ENCODE measurements at regions not wholly inside any gene's neighbourhood (a gene's known extent, or its start where the extent isn't known, plus 50 kb on each side); places are given as distances from the start of the nearest gene placed in this dataset.
A peak's percentile ranks its signal among the peaks of the same experiment; 100 is the strongest.

DNA sequence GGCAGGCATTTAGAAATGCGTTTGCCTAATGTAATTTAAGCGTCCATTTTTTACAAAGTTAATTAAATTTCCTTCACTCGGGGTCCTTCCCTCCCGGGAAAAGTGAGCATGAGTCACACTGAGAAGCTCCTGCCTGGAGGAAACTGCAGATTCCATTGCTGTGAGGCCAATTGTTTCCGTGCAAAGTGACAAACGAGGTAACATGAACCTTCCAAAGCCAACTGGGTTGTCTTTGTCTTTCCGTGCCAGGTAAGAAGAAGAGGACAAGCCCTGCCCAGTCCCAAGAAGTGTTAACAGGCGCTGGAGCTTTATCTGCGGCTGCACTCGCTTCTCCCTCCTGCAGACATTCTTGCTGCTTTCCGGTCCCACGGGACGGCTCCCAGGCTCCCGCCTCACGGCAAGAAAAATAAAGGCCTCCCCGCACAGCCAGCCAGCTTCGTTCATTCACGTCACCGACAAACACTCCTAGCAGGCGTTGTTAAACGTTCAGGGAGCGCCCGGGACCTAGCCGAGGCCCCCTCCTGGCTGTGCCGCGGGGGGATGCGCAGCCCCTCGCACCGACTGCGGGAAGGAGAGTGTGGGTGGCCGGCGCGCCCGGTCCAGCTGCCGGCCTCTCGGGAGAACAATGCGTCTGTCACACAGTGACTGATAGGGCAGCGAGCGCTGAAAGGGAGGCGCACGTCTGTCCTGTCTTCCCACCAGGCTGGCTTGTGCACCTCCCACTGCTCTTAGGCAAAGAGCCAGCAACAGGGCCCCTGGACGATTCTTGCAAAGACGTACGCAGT, 61.5 kb upstream of the HDDC2 start:
- peak overlapping the region; percentile 57 to 76 (median 68) for H3K27ac ChIP-seq (replicated peaks in 1 of 4)
- 0% methylated on average over 10 of the region's 44 CpGs for WGBS
- peaks cover 6 to 30% (median 23%) of the 10 kb centered on the region in 4 donors for H3K4me1 ChIP-seq
- no peaks in the 10 kb centered on the region for H3K36me3 ChIP-seq
- no peak for DNase-seq (ENCODE audit: extremely low spot score)
- TF ChIP-seq POLR2AphosphoS5 (IDR thresholded peaks at IDR 0.05), result peak; percentile 13 to 30
- TF ChIP-seq, protein P1, sequence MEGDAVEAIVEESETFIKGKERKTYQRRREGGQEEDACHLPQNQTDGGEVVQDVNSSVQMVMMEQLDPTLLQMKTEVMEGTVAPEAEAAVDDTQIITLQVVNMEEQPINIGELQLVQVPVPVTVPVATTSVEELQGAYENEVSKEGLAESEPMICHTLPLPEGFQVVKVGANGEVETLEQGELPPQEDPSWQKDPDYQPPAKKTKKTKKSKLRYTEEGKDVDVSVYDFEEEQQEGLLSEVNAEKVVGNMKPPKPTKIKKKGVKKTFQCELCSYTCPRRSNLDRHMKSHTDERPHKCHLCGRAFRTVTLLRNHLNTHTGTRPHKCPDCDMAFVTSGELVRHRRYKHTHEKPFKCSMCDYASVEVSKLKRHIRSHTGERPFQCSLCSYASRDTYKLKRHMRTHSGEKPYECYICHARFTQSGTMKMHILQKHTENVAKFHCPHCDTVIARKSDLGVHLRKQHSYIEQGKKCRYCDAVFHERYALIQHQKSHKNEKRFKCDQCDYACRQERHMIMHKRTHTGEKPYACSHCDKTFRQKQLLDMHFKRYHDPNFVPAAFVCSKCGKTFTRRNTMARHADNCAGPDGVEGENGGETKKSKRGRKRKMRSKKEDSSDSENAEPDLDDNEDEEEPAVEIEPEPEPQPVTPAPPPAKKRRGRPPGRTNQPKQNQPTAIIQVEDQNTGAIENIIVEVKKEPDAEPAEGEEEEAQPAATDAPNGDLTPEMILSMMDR (IDR thresholded peaks at IDR 0.05), result no peak
- H3K27me3 ChIP-seq, result peaks cover 0 to 12% (median 0%) of the 10 kb centered on the region in 4 donors
- intact Hi-C loops (cut with DNase I), result no loop called here
- no peaks in the 10 kb centered on the region for H3K9me3 ChIP-seq
- H3K4me3 ChIP-seq, result peak overlapping the region; percentile 52 to 58 (median 54)

DNA sequence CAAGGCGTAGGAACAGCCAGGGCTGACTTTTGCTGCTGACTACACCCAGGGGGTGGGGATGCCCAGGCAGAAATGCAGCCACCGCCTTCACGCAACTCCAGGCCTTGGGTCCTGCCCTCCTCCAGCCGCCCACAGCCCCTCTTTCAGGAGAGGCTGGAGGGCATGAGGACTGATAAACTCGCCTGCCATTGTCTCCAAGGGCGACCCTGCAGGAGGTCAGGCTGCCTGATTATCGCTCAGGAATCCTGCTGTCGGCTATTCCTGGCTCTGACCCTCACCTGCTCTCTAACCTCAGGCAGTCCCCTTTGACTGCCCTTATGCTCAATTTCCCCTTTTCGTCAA, 62.0 kb upstream of the HDDC2 start:
- Histone ChIP-seq H3K4me1 (peaks cover 6 to 34% (median 23%) of the 10 kb centered on the region in 4 donors), H3K27ac (replicated peaks in 1 of 4) (peak overlapping the region; percentile 57 to 76 (median 68)), H3K9me3 (no peaks in the 10 kb centered on the region), H3K4me3 (peak overlapping the region; percentile 52 to 58 (median 54)), H3K36me3 (no peaks in the 10 kb centered on the region), H3K27me3 (peaks cover 0 to 12% (median 0%) of the 10 kb centered on the region in 4 donors)
- TF ChIP-seq EP300 (IDR thresholded peaks at IDR 0.05), result no peak
- TF ChIP-seq POLR2A (IDR thresholded peaks at IDR 0.05; ENCODE audit: low read depth), result no peak
- no peak for TF ChIP-seq POLR2AphosphoS5 (IDR thresholded peaks at IDR 0.05)
- TF ChIP-seq, protein P1 (IDR thresholded peaks at IDR 0.05), result no peak
- WGBS, result 46% methylated on average over 7 of the region's 9 CpGs
- intact Hi-C loops (cut with DNase I), result no loop called here
- no peak for DNase-seq (ENCODE audit: extremely low spot score)

DNA sequence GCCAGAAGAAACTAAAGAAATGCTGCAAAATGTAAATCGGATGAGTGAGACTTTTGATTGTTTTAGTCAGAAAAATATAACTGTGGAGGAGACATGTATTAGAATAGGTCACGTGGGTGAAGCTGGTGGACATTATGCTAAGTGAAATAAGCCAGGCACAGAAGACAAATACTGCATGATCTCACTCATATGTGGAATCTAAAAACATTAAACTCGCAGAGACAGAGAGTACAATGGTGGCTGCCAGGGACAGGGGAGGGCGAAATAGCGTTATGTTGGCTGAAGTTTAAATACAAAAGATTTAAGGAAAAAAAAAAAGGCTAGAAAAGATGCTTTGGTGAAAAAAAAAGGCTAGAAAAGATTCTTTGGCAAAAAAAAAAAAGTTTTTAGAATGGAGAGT, 63.5 kb upstream of the HDDC2 start:
- intact Hi-C loops (cut with DNase I), result no loop called here
- TF ChIP-seq EP300 (IDR thresholded peaks at IDR 0.05) (no peak), POLR2A (IDR thresholded peaks at IDR 0.05; ENCODE audit: low read depth) (no peak), POLR2AphosphoS5 (IDR thresholded peaks at IDR 0.05) (no peak)
- TF ChIP-seq, protein P1 (IDR thresholded peaks at IDR 0.05), result no peak

DNA sequence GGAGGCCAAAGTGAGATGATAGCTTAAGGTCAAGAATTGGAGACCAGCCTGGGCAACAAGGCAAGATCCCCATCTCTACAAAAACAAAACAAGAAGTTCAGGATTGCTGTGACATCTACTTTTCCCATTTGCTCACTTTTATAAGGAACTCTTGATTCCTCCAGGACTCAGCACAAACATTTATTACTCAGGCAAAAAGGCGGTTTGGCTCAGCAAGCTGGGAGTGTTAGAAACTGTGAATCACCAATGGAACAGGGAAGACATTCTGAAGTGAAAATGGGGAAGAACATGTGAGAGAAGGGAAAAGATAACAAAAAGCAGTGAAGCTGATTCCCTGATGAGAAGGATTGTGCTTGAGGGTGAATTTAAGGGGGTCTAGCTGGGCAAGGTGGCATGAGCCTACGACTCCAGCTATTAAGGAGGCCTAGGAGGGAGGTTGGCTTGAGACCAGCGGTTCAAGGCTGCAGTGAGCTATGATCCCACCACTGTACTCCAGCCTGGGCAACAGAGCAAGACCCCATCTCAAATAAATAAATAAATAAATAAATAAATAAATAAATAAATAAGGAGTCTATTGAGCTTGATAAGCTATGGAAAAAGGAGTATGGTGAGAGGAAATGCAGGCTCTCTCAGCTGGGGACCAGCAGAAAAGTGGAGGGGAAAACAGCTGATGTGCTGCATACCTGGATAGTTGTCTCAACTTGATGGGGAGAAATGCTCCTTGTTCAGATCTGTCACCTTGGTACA, 65.4 kb upstream of the HDDC2 start:
- no peak overlapping the region for H3K4me3 ChIP-seq
- H3K9me3 ChIP-seq, result no peaks in the 10 kb centered on the region
- 93% methylated on average over 3 of the region's 3 CpGs for WGBS
- intact Hi-C loops (cut with DNase I), result no loop called here
- no peak for DNase-seq (ENCODE audit: extremely low spot score)
- peaks cover 0 to 9% (median 0%) of the 10 kb centered on the region in 4 donors for H3K27me3 ChIP-seq
- TF ChIP-seq EP300 (IDR thresholded peaks at IDR 0.05) (no peak), POLR2A (IDR thresholded peaks at IDR 0.05; ENCODE audit: low read depth) (no peak), POLR2AphosphoS5 (IDR thresholded peaks at IDR 0.05) (no peak)
- TF ChIP-seq, protein P1 (IDR thresholded peaks at IDR 0.05), result no peak
- no peak overlapping the region for H3K27ac ChIP-seq (replicated peaks in 1 of 4)
- H3K36me3 ChIP-seq, result no peaks in the 10 kb centered on the region
- H3K4me1 ChIP-seq, result peaks cover 6 to 38% (median 19%) of the 10 kb centered on the region in 4 donors

More for the DNA sequence above, 63.5 kb upstream of the HDDC2 start:
- peaks cover 6 to 38% (median 23%) of the 10 kb centered on the region in 4 donors for H3K4me1 ChIP-seq
- H3K9me3 ChIP-seq, result no peaks in the 10 kb centered on the region
- no peak overlapping the region for H3K4me3 ChIP-seq
- peak overlapping the region in 1 of 4 donors; percentile 76 for H3K27ac ChIP-seq (replicated peaks in 1 of 4)
- DNase-seq (ENCODE audit: extremely low spot score), result no peak
- H3K36me3 ChIP-seq, result no peaks in the 10 kb centered on the region
- 43% methylated on average over 5 of the region's 5 CpGs for WGBS
- peaks cover 0 to 9% (median 0%) of the 10 kb centered on the region in 4 donors for H3K27me3 ChIP-seq
